Keratinocyte (primary cell): ENCODE measurements at regions not wholly inside any gene's neighbourhood (a gene's known extent, or its start where the extent isn't known, plus 50 kb on each side); places are given as distances from the start of the nearest gene placed in this dataset.

Experiments used
- CTCF ChIP-seq, 3 experiments: IDR thresholded peaks in 1 of 3; conservative IDR thresholded peaks in 1 of 3; optimal IDR thresholded peaks in 1 of 3; 2 replicates in 2 of 3; 3 replicates in 1 of 3; pipeline versions ENCODE3 to v1.5.1; 2011; ENCODE audit warnings: low read length in 3 of 3, mild to moderate bottlenecking in 3 of 3, moderate library complexity in 2 of 3, control low read depth in 1 of 3, inconsistent platforms in 1 of 3; ENCODE audit not compliant: insufficient read depth in 2 of 3; ENCODE audit errors: extremely low read depth in 1 of 3
- EZH2 ChIP-seq: IDR thresholded peaks from one replicate; pipeline ENCODE4 v1.6.1; 2012; ENCODE audit warnings: inconsistent platforms, mild to moderate bottlenecking, low read length, moderate library complexity

- no peak for TF ChIP-seq EZH2
- no peak for TF ChIP-seq CTCF (optimal IDR thresholded peaks at IDR 0.05 in 1 of 3, IDR thresholded peaks at IDR 0.05 in 1 of 3, conservative IDR thresholded peaks at IDR 0.05 in 1 of 3; ENCODE audit: extremely low read depth in 1 of 3, insufficient read depth in 2 of 3, low read length in 3 of 3)
These were observed 246.3 kb downstream of the HHIPL2 start for GRCh38 chr1:222301652-222302051.
